ENCODE measurements at regions not wholly inside any gene's neighbourhood (a gene's known extent, or its start where the extent isn't known, plus 50 kb on each side); places are given as distances from the start of the nearest gene placed in this dataset.
"Not testable (repeated sequence)": the region's sequence is repeated elsewhere in the genome, so short reads cannot be mapped to it uniquely, and the experiment has no call there.

DNA sequence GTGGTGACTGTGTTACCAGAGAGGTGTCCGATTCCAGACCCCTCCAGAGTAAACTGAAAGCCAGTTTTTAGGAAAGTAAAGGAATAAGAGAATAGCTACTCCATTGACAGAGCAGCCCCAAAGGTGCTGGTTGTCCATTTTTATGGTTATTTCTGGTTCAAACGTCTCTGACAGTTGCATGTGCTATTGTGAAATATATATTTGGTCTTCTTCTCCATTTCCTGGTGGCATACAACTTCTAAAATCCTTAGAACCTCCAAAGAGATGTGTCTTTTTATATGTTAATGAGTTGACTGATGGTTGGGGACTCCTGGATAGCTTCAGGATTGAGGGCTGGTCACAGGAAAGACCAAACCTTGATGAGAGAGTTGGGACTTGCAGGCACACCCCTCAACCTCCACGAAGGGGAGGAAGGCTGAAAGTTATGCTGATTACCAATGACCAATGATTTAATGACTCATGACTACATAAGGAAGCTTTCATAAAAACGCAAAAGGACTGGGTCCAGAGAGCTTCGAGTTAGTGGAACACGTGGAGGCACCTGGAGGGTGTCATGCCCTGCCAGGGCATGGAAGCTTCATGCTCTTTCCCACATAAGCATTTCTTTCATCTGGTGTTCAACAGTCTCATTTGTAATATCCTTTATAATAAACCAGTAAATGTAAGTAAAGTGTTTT lies 100.7 kb downstream of the SLC16A1 start:
- no peak for ATAC-seq
- no peak for DNase-seq

GRCh38 chr1:112854368-112854984 lies 101.5 kb downstream of the SLC16A1 start:
- not testable (repeated sequence) for DNase-seq, ATAC-seq

GRCh38 chr1:112853915-112854314 lies 102.1 kb downstream of the SLC16A1 start:
- ATAC-seq, DNase-seq: not testable (repeated sequence)

DNA sequence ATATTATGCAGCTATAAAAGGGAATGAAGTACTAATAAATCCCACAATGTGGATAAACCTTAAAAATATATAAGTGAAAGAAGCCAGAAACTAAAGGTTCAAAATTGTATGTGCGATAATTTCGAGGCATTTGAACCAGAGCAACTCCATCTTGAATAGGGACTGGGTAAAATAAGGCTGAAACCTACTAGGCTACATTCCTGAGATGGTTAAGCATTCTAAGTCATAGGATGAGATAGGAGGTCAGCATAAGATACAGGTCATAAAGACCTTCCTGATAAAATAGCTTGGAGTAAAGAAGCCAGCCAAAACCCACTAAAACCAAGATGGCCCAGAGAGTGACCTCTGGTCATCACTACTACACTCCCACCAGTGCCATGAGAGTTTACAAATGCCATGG lies 103.1 kb downstream of the SLC16A1 start:
- ATAC-seq (no peak), DNase-seq (no peak)

- no peak for ATAC-seq
- DNase-seq, result no peak
Measured at GRCh38 chr1:112852276-112852675, 103.7 kb downstream of the SLC16A1 start.

- no peak for DNase-seq
- no peak for ATAC-seq
Measured at GRCh38 chr1:112850034-112850757, 105.8 kb downstream of the SLC16A1 start.

DNA sequence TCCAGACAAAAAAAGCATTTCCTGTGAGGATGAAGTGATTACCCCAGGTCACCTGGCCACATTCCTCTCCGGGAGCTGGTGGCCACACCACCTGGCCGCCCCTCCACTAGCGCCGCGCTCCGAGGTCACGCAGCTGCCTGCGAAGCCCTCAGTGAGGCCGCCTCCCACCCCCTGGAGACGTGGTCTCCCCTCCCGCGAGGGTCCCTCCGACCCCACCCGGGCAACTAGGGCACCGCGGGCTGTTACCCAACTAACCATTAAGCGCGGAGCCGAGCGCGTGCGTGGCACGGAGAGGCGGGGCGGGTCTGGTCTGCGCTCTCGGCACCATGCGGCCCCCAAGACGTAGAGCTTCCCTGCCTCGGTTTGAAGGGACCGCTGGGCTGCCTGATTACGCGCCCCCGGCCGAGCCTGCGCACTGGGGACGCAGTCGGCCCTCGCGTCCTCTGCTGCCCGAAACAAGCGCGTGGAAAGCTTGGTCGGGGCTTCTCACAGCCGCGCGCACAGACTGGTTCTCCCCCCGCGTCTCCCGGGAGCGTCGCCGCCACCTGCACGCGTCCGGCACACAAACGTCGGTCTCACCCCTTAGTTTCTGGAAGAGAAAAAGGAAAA lies 106.5 kb downstream of the SLC16A1 start:
- ATAC-seq (no peak), DNase-seq (peak; percentile 7)

DNA sequence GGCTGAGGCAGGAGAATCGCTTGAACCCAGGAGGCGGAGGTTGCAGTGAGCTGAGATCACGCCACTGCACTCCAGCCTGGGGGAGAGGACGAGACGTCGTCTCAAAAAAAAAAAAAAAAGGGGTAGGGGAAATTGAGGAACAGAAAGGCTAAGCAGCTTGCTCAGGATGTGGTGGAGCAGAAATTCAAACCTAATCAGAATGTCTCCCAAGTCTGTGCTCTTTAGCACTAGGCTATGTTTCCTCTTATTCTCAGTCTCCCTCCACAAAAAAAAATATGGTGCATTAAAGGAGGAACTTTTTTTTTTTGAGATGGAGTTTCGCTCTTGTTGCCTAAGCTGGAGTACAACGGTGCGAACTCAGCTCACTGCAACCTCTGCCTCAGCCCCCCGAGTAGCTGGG lies 114.2 kb downstream of the SLC16A1 start:
- DNase-seq (no peak), ATAC-seq (no peak)

DNA sequence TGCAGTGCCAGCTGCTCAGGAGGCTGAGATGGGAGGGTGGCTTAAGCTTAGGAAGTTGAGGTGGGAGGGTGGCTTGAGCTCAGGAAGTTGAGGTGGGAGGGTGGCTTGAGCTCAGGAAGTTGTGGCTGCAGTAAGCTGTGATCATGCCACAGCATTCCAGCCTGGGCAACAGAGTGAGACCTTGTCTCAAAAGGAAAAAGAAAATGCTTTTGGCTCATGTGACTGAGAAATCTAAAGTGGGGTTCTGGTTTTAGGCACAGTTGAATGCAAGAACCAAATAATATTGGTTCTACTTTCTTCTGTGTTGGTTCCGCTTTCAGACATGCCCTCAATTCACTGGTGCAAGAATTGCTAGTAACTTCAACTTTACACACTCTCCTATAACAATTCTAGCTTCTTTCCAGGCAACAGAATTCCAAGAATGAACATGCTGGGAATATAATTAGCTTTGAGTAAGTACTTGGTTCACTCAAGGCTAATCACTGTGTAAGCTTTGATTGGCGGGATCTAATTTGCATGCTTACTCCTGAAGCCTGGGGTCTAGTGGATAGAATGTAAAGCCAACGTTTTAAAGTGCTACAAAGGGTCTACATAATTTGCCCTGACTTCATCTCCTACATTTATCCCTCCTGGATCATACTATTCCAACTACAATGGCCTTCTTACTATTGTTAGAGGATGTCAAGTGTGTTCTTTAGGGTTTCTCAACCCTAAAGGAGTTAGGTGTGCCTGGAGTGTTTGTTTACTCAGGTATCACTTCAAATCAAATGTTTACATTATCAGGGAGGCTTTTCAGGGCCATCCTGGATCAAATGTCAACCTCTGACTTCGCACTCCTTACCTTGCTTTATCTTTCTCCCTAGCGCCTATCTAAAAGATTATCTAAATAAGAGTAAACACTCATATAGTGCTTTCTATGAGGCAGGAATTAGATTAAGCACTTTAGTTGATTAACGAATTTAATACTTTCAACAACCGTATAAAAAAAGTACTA lies 115.1 kb downstream of the SLC16A1 start:
- DNase-seq, result no peak
- no peak for ATAC-seq

DNA sequence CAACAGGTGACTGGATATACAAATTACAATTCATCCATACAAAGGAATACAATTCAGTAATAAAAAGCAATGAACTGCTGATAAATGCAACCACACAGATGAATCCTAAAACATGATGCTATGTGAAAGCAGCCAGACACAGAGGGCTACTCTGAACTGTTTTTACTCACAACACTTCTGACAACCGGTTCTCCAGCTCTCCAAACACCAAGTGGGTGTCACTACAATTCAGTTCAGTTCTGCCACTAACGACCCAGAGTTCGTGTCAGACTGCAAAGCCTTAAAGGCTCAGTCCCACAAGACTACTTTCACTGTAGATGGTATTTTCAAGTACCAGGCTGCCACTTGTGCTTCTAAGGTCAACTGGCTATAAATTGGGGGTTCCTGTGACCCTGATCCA lies 119.4 kb downstream of the SLC16A1 start:
- DNase-seq (no peak), ATAC-seq (no peak)

DNA sequence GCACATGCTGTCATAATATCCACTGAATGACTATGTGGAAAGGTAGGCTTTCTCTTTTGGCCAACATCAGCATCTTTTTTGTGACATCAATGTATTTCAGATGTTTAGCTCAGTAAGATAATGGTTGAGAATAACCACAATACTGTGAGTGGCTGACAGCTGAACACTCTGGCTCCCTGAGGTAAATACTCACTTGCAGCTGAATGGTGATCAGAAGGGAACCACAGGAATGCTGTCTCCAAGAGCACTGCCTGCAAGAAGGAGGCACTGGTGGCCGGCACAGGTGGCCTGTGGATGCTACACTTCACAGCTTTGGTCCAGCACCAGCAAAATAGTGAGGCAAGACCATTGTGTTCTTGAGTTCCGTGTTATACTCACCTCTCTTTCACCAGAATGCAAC lies 118.7 kb upstream of the PPM1J start:
- no peak for ATAC-seq
- no peak for DNase-seq

GRCh38 chr1:112832259-112832658 lies 117.1 kb upstream of the PPM1J start:
- DNase-seq, ATAC-seq: not testable (repeated sequence)

DNA sequence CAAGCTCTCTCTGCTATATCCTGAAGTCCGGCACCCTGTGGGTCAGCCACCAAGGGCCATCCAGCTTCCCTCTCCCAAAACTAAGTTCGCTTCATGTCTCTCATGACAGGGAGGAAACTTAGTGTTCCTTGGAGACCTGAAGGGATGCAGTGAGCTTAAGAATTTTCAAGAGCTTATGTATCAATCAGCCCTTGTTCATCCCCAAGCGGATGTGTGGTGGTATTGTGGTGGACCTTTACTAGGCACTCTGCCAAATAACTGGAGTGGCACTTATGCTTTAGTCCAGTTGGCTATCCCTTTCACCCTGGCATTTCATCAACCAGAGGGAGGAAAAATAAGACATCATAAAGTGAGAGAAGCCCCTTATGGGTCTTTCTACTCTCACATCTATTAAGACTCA lies 114.6 kb upstream of the PPM1J start:
- not testable (repeated sequence) for ATAC-seq, DNase-seq

DNA sequence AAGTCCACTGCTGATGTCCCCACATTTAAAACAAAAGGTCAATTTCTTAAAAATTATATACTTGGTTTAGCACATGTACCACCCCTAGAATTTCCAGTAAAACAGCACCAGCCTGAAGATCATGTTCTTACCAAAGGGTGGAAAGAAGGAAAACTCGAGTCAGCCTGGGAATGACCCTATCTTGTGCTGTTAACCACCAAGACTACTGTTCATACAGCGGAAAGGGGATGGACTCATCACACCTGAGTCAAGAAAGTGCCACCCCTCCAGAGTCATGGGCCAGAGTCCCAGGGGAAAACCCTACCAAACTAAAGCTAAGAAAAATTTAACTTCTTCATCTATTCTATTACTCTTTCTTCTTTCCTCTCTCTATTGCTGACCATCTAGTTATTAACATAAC lies 113.6 kb upstream of the PPM1J start:
- DNase-seq (no peak), ATAC-seq (peak; percentile 63)

DNA sequence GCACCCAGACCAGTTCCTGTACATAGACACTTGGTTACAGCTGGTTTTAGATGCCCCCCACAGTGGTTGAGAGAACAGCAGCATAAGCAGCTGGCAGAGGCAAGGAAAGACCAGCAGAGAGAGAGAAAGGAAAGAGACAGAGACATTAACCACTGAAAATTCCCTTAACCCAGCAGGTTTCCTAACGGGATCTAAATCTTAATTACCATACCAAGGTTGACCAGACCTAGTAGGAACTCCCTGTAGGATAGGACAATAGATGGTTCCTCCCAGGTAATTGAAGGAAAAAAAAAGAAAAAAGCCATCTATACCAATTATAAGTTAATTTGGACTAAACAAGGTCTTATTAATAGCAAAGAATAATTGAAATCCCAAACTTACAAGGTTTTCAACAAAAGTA lies 112.3 kb upstream of the PPM1J start:
- ATAC-seq, DNase-seq: not testable (repeated sequence)

DNA sequence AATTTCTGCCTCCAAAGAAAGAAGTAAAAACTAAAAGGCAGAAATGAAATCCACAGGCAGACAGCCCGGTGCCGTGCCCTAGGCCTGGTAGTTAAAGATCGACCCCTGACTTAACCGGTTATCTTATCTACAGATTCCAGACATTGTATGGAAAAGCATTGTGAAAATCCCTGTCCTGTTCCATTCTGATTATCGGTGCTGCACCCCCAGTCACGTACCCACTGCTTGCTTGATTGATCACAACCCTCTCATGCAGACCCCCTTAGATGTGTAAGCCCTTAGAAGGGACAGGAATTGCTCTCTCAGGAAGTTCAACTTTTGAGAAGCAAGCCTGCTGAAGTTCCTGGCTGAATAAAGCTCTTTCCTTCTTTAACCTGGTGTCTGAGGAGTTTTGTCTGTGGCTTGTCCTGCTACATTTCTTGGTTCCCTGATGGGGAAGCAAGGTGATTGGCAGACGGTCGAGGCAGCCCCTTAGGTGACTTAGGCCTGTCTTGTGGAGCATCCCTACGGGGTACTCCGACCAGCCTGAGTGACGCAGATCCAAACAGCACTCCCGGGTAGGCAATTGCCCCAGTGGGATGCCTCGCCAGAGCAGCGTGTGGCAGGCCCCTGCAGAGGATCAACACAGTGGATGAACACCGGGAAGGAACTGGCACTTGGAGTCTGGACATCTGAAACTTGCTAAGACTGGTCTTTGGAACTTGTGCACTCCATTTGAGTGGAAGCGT lies 111.2 kb upstream of the PPM1J start:
- ATAC-seq, result no peak
- no peak for DNase-seq

DNA sequence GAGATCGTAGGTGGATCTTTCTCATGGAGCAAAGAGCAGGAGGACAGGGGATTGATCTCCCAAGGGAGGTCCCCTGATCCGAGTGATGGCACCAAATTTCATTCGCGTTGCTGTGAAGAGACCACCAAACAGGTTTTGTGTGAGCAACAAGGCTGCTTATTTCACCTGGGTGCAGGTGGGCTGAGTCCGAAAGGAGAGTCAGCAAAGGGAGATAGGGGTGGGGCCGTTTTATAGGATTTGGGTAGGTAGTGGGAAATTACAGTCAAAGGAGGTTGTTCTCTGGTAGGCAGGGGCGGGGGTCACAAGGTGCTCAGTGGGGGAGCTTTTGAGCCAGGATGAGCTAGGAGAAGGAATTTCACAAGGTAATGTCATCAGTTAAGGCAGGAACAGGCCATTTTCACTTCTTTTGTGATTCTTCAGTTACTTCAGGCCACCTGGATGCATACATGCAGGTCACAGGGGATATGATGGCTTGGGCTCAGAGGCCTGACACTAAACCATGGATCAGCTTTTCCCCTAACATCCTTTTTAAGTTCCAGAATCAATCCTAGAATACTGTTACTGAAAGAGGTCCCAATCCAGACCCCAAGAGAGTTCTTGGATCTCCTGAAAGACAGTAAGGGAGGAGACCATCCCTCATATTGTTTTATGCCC lies 110.6 kb upstream of the PPM1J start:
- ATAC-seq, DNase-seq: not testable (repeated sequence)

- not testable (repeated sequence) for DNase-seq, ATAC-seq
Measured at GRCh38 chr1:112825075-112825474, 109.9 kb upstream of the PPM1J start.

DNA sequence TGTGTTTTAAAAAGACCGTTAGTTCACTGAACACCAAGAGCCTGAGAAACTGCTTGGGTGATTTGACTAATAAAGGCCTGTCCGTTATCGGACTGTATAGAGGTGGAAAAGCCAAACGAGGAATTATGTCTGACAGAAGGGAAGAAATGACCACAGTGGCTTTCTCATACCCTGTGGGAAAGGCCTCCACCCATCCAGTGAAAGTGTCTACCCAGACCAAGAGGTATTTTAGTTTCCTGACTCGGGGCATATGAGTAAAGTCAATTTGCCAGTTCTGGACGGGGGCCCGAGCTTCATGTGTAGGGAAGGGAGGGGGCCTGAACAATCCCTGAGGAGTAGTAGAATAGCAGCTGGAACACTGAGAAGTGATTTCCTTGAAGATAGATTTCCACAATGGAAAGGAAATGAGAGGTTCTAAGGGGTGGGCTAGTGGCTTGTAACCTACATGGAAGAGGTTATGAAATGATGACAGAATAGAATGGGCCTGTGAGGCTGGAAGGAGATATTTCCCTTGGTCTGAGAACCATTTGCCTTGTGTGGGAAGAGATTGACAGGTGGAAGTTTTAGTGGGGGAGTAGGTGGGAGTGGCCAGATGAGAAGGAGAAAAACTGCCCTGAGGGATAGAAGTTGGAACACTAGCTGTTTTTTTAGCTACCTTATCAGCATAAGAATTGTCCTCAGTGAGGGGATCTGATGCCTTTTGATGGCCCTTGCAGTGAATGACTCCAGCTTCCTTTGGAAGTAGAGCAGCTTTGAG lies 106.4 kb upstream of the PPM1J start:
- not testable (repeated sequence) for DNase-seq, ATAC-seq

Data from stimulated activated naive CD8-positive, alpha-beta T cell treated with anti-CD3 and anti-CD28 coated beads, Interleukin-15, Interleukin-2, amounts not matched to agents 100 U/mL and 50 U/mL, for 24 hours (primary cell).